Stomach (tissue), 8 donors: ENCODE measurements at regions not wholly inside any gene's neighbourhood (a gene's known extent, or its start where the extent isn't known, plus 50 kb on each side); places are given as distances from the start of the nearest gene placed in this dataset.

Experiments used
- DNase-seq, 2 donors: peaks; one replicate each; pipeline versions ENCODE4 v3.0.0 to v3.0.0-alpha.2; 2013 to 2019
- H3K27ac ChIP-seq, 5 donors: fragments of 200-600 bp in 4 of 5; sonication (generic) in 4 of 5; one replicate each; pipeline ENCODE4 v1.5.1; 2013 to 2019; ENCODE audit warnings: mild to moderate bottlenecking in 1 of 5, moderate library complexity in 1 of 5
- H3K27me3 ChIP-seq, 3 donors: fragments of 200-600 bp; sonication (generic); one replicate each; pipeline ENCODE4 v1.5.1; 2017 to 2019; ENCODE audit warnings: mixed run types in 1 of 3
- H3K36me3 ChIP-seq, 4 donors: fragments of 200-600 bp; sonication (generic); 1 replicate in 3 of 4; 2 replicates in 1 of 4; pipeline ENCODE4 v1.5.1; 2016 to 2019
- H3K4me1 ChIP-seq, 4 donors: fragments of 200-600 bp; sonication (generic); one replicate each; pipeline ENCODE4 v1.5.1; 2016 to 2019
- H3K4me3 ChIP-seq, 4 donors: fragments of 200-600 bp; sonication (generic) in 3 of 4; one replicate each; pipeline ENCODE4 v1.5.1; 2016 to 2019; ENCODE audit warnings: mild to moderate bottlenecking in 1 of 4
- H3K9me3 ChIP-seq, 4 donors: fragments of 200-600 bp; sonication (generic); one replicate each; pipeline ENCODE4 v1.5.1; 2016 to 2019
- EP300 ChIP-seq: sonication (generic); formaldehyde crosslinking; IDR thresholded peaks from one replicate; pipeline ENCODE4 v1.6.1; 2017; ENCODE audit warnings: antibody characterized with exemption
- POLR2A ChIP-seq, 4 donors: fragments of 450-650 bp; IDR thresholded peaks; one replicate each; pipeline ENCODE4 v1.6.1; 2016; ENCODE audit warnings: antibody characterized with exemption in 4 of 4, control low read depth in 2 of 4, mild to moderate bottlenecking in 1 of 4, moderate library complexity in 1 of 4
- POLR2AphosphoS5 ChIP-seq, 3 donors: sonication (generic); formaldehyde crosslinking; IDR thresholded peaks; one replicate each; pipeline ENCODE4 v1.6.1; 2016; ENCODE audit warnings: antibody characterized with exemption in 3 of 3
- WGBS, 5 donors: extraction: QIAGEN DNeasy Blood & Tissue Kit in 3 of 5; methylation state at CpG; one replicate each; pipeline versions ENCODE4 v1.1.5 to v1.1.7; 2013 to 2018; 5-methylcytosine and 5-hydroxymethylcytosine counted together
- intact Hi-C: fragments of 100-400 bp; cut with DNase I; formaldehyde crosslinking; loops from one replicate; pipeline ENCODE4 v1.15.1; 2023; ENCODE audit warnings: low total_unique reads
- TF ChIP-seq, protein P1 (sequence below), 7 experiments: fragments of 450-650 bp in 4 of 7; fragments of 200-600 bp in 3 of 7; sonication (generic) in 3 of 7; IDR thresholded peaks; one replicate each; pipeline ENCODE4 v1.5.1; 2016 to 2019; ENCODE audit warnings: antibody characterized with exemption in 7 of 7, control low read depth in 2 of 7, mild to moderate bottlenecking in 1 of 7
- donor health status: healthy with polysubstance abuse.
- donor health status: Bipolar disorder and iron deficiency.
- donor health status: healthy.

- no peak for TF ChIP-seq EP300
- TF ChIP-seq, protein P1, sequence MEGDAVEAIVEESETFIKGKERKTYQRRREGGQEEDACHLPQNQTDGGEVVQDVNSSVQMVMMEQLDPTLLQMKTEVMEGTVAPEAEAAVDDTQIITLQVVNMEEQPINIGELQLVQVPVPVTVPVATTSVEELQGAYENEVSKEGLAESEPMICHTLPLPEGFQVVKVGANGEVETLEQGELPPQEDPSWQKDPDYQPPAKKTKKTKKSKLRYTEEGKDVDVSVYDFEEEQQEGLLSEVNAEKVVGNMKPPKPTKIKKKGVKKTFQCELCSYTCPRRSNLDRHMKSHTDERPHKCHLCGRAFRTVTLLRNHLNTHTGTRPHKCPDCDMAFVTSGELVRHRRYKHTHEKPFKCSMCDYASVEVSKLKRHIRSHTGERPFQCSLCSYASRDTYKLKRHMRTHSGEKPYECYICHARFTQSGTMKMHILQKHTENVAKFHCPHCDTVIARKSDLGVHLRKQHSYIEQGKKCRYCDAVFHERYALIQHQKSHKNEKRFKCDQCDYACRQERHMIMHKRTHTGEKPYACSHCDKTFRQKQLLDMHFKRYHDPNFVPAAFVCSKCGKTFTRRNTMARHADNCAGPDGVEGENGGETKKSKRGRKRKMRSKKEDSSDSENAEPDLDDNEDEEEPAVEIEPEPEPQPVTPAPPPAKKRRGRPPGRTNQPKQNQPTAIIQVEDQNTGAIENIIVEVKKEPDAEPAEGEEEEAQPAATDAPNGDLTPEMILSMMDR (IDR thresholded peaks at IDR 0.05) = no peak
- TF ChIP-seq POLR2A (IDR thresholded peaks at IDR 0.05) = no peak
- TF ChIP-seq POLR2AphosphoS5 (IDR thresholded peaks at IDR 0.05) = no peak
These were observed 210.1 kb upstream of the PPP1R3A start for GRCh38 chr7:114128880-114129279.

DNA sequence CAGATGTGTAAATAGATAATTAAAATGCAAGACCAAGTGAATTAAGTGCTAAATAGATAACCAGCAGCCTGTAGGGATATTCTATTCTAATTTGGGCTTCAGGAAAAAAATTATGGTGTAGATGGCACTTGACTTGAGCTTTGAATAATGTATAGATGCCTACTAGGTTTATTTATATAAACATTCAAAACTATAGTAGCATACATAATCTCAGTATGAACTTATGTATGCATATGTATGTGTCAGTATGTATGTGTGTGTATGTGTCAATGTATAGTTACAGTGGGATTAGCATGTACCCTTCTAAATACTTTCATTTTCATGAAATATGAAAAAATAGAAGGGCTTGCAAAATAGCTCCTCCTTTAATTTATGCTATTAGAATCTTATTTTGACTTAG lies 207.3 kb upstream of the PPP1R3A start:
- no peak for TF ChIP-seq POLR2A (IDR thresholded peaks at IDR 0.05)
- TF ChIP-seq POLR2AphosphoS5 (IDR thresholded peaks at IDR 0.05) = no peak
- TF ChIP-seq, protein P1 (IDR thresholded peaks at IDR 0.05) = no peak
- no peak for TF ChIP-seq EP300
- Histone ChIP-seq H3K27me3 (no peaks in the 10 kb centered on the region), H3K4me1 (peaks cover 0 to 8% (median 0%) of the 10 kb centered on the region in 4 donors), H3K4me3 (no peak overlapping the region), H3K27ac (no peak overlapping the region), H3K9me3 (no peaks in the 10 kb centered on the region), H3K36me3 (no peaks in the 10 kb centered on the region)
- intact Hi-C loops = no loop called here
- DNase-seq = no peak

More at GRCh38 chr7:114128880-114129279, 210.1 kb upstream of the PPP1R3A start:
- Histone ChIP-seq H3K27me3 (no peaks in the 10 kb centered on the region), H3K36me3 (no peaks in the 10 kb centered on the region), H3K4me3 (no peak overlapping the region), H3K4me1 (no peaks in the 10 kb centered on the region), H3K9me3 (no peaks in the 10 kb centered on the region), H3K27ac (no peak overlapping the region)
- 92 to 95% (median 93%) methylated on average over 1 of the region's 1 CpG for WGBS, 5 donors
- DNase-seq = no peak
- intact Hi-C loops = no loop called here

GRCh38 chr7:114112806-114113205 lies 194.0 kb upstream of the PPP1R3A start:
- no peak for DNase-seq
- WGBS, 5 donors = 65 to 86% (median 75%) methylated on average over 3 of the region's 3 CpGs
- Histone ChIP-seq H3K36me3 (no peaks in the 10 kb centered on the region), H3K27me3 (no peaks in the 10 kb centered on the region), H3K9me3 (no peaks in the 10 kb centered on the region), H3K27ac (peak overlapping the region in 2 of 5 donors; percentile 12 to 26), H3K4me3 (no peak overlapping the region), H3K4me1 (peaks cover 0 to 26% (median 2%) of the 10 kb centered on the region in 4 donors)
- TF ChIP-seq EP300 = no peak
- TF ChIP-seq POLR2A (IDR thresholded peaks at IDR 0.05) = no peak
- TF ChIP-seq, protein P1 (IDR thresholded peaks at IDR 0.05) = no peak
- no peak for TF ChIP-seq POLR2AphosphoS5 (IDR thresholded peaks at IDR 0.05)
- intact Hi-C loops = no loop called here

GRCh38 chr7:114110666-114111065 lies 191.9 kb upstream of the PPP1R3A start:
- Histone ChIP-seq H3K4me1 (peaks cover 0 to 32% (median 2%) of the 10 kb centered on the region in 4 donors), H3K27ac (no peak overlapping the region), H3K27me3 (no peaks in the 10 kb centered on the region), H3K36me3 (no peaks in the 10 kb centered on the region), H3K9me3 (no peaks in the 10 kb centered on the region), H3K4me3 (no peak overlapping the region)
- no peak for TF ChIP-seq POLR2AphosphoS5 (IDR thresholded peaks at IDR 0.05)
- no peak for TF ChIP-seq EP300
- TF ChIP-seq, protein P1 (IDR thresholded peaks at IDR 0.05) = no peak
- TF ChIP-seq POLR2A (IDR thresholded peaks at IDR 0.05) = no peak
- DNase-seq = no peak
- intact Hi-C loops = no loop called here
